NCI-H748 (cell line): ENCODE measurements at regions not wholly inside any gene's neighbourhood (a gene's known extent, or its start where the extent isn't known, plus 50 kb on each side); places are given as distances from the start of the nearest gene placed in this dataset.
"Not testable (repeated sequence)": the region's sequence is repeated elsewhere in the genome, so short reads cannot be mapped to it uniquely, and the experiment has no call there.

Experiments used
- DNase-seq: peaks from one replicate; lab custom pipeline; 2025; ENCODE audit not compliant: unreplicated experiment; lab: John Stamatoyannopoulos, UW

- DNase-seq: no peak
Measured at GRCh38 chr2:382728-383022, 94.8 kb upstream of the ALKAL2 start.

GRCh38 chr2:381941-382727 lies 94.2 kb upstream of the ALKAL2 start:
- DNase-seq: no peak

GRCh38 chr2:381181-381580 lies 93.3 kb upstream of the ALKAL2 start:
- DNase-seq: no peak

GRCh38 chr2:380772-381171 lies 92.9 kb upstream of the ALKAL2 start:
- DNase-seq: no peak

- DNase-seq: no peak
Measured at GRCh38 chr2:380221-380620, 92.3 kb upstream of the ALKAL2 start.

- no peak for DNase-seq
Measured at GRCh38 chr2:379778-380177, 91.9 kb upstream of the ALKAL2 start.

- no peak for DNase-seq
Measured at GRCh38 chr2:378364-378763, 90.5 kb upstream of the ALKAL2 start.

- DNase-seq: no peak
Measured at GRCh38 chr2:377414-377813, 89.5 kb upstream of the ALKAL2 start.

- DNase-seq: no peak
Measured at GRCh38 chr2:375956-376307, 88.0 kb upstream of the ALKAL2 start.

GRCh38 chr2:375270-375955 lies 87.5 kb upstream of the ALKAL2 start:
- no peak for DNase-seq

GRCh38 chr2:368386-368785 lies 80.5 kb upstream of the ALKAL2 start:
- no peak for DNase-seq

GRCh38 chr2:367246-367645 lies 79.4 kb upstream of the ALKAL2 start:
- DNase-seq: no peak

GRCh38 chr2:366706-367105 lies 78.8 kb upstream of the ALKAL2 start:
- no peak for DNase-seq

GRCh38 chr2:365367-366275 lies 77.7 kb upstream of the ALKAL2 start:
- no peak for DNase-seq

- no peak for DNase-seq
Measured at GRCh38 chr2:363824-364470, 76.1 kb upstream of the ALKAL2 start.

- no peak for DNase-seq
Measured at GRCh38 chr2:362924-363323, 75.0 kb upstream of the ALKAL2 start.

- no peak for DNase-seq
Measured at GRCh38 chr2:360124-360523, 72.2 kb upstream of the ALKAL2 start.

- DNase-seq: no peak
Measured at GRCh38 chr2:359047-359446, 71.2 kb upstream of the ALKAL2 start.

- DNase-seq: no peak
Measured at GRCh38 chr2:357811-358210, 69.9 kb upstream of the ALKAL2 start.

GRCh38 chr2:356304-356703 lies 68.4 kb upstream of the ALKAL2 start:
- not testable (repeated sequence) for DNase-seq

GRCh38 chr2:355773-356172 lies 67.9 kb upstream of the ALKAL2 start:
- no peak for DNase-seq
